GM19043 (cell line): ENCODE measurements at regions not wholly inside any gene's neighbourhood (a gene's known extent, or its start where the extent isn't known, plus 50 kb on each side); places are given as distances from the start of the nearest gene placed in this dataset.
"Not testable (repeated sequence)": the region's sequence is repeated elsewhere in the genome, so short reads cannot be mapped to it uniquely, and the experiment has no call there.

Experiments used
- ATAC-seq: cut with Tn5 transposase; IDR thresholded peaks from one replicate; pipeline ENCODE4 v1.9.1; 2021; ENCODE audit warnings: low read depth; ENCODE audit not compliant: unreplicated experiment

GRCh38 chr4:79850626-79851025 lies 222.4 kb downstream of the ANTXR2 start:
- ATAC-seq, result no peak

GRCh38 chr4:79848329-79848728 lies 224.7 kb downstream of the ANTXR2 start:
- ATAC-seq, result no peak

GRCh38 chr4:79847411-79847810 lies 225.6 kb downstream of the ANTXR2 start:
- no peak for ATAC-seq

- ATAC-seq, result no peak
These were observed 230.9 kb downstream of the ANTXR2 start for GRCh38 chr4:79842162-79842561.

- no peak for ATAC-seq
These were observed 239.2 kb downstream of the ANTXR2 start for GRCh38 chr4:79833857-79834256.

GRCh38 chr4:79831701-79832514 lies 241.1 kb downstream of the ANTXR2 start:
- no peak for ATAC-seq

GRCh38 chr4:79831119-79831528 lies 241.9 kb downstream of the ANTXR2 start:
- no peak for ATAC-seq

GRCh38 chr4:79827283-79827682 lies 245.7 kb downstream of the ANTXR2 start:
- no peak for ATAC-seq

GRCh38 chr4:79823148-79823763 lies 249.8 kb downstream of the ANTXR2 start:
- no peak for ATAC-seq

GRCh38 chr4:79820427-79820826 lies 252.6 kb downstream of the ANTXR2 start:
- ATAC-seq, result no peak

- not testable (repeated sequence) for ATAC-seq
These were observed 265.1 kb downstream of the ANTXR2 start for GRCh38 chr4:79807933-79808332.

- no peak for ATAC-seq
These were observed 275.0 kb downstream of the ANTXR2 start for GRCh38 chr4:79798047-79798446.

- ATAC-seq, result no peak
These were observed 276.1 kb downstream of the ANTXR2 start for GRCh38 chr4:79796948-79797347.

GRCh38 chr4:79788884-79789283 lies 284.1 kb downstream of the ANTXR2 start:
- no peak for ATAC-seq

- no peak for ATAC-seq
These were observed 292.9 kb downstream of the ANTXR2 start for GRCh38 chr4:79780129-79780528.

- ATAC-seq, result no peak
These were observed 300.5 kb downstream of the ANTXR2 start for GRCh38 chr4:79772510-79772909.

- ATAC-seq, result no peak
These were observed 308.9 kb downstream of the ANTXR2 start for GRCh38 chr4:79764120-79764519.

GRCh38 chr4:79763486-79764075 lies 309.4 kb downstream of the ANTXR2 start:
- no peak for ATAC-seq

GRCh38 chr4:79759793-79760192 lies 313.2 kb downstream of the ANTXR2 start:
- ATAC-seq, result no peak

GRCh38 chr4:79757600-79757999 lies 315.4 kb downstream of the ANTXR2 start:
- ATAC-seq, result no peak

- no peak for ATAC-seq
These were observed 316.7 kb downstream of the ANTXR2 start for GRCh38 chr4:79756140-79756895.
